HG03354 (cell line): ENCODE measurements at regions not wholly inside any gene's neighbourhood (a gene's known extent, or its start where the extent isn't known, plus 50 kb on each side); places are given as distances from the start of the nearest gene placed in this dataset.

Experiments
- ATAC-seq: cut with Tn5 transposase; IDR thresholded peaks from one replicate; pipeline ENCODE4 v1.9.1; 2021; ENCODE audit warnings: mild to moderate bottlenecking; ENCODE audit not compliant: unreplicated experiment, poor library complexity, severe bottlenecking

DNA sequence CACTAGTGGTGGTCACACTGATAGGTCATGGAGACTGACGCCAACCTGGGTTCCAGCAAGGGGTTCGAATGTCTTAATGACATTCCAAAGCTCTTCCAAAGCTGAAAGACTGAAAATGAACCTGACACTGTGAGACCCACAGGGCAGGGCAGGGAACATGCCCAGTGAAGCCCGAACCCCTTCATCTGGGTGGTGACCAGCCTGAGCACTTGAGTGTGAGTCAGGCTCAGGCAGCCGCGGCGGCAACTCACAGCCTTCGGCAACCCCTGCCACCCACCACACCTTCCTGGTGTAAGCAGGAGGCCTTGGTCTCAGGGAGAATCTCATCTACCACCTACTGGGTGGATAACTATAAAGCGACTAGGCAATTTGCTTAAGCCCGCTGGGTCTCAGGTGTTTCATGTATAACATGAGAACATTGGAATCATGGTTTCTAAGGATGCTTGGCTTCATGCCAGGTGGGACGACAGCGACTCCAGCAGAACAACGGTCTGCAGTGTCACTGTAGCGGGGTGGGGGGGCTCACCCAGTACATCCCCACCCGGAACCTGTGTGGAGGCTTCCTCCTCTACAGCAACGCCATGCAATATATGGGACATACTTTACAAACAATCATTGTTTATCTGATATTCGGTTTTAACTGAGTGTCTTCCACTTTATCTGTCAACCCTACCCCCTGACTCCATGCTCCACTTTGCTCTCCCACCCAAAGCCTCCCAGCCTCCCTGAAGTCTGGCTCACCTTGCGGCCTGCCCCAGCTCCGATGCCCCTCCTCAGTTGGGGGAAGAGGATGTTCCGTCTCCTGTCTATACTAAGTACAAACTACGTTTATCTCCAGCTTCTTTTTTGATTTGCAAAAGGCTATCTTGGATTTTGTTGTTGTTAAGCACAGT lies 125.0 kb upstream of the MEF2A start:
- ATAC-seq, result no peak

DNA sequence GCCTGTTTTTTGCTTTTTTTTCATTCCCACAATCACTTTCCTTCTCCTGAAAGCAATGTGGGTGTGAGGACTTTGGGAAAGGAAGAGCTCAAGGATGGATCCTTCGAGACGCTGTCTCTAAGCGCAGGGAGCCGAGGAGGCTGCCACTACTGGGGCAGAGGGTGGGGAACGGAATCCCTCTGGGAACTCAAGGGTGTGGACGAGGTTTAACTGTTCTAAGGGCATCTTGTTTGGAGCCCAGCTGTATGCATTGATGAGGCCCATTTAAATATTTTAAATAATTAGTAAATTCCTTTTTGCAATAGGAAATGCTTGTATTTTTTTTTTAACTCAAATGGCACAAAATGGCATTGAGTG lies 124.4 kb upstream of the MEF2A start:
- ATAC-seq, result no peak

DNA sequence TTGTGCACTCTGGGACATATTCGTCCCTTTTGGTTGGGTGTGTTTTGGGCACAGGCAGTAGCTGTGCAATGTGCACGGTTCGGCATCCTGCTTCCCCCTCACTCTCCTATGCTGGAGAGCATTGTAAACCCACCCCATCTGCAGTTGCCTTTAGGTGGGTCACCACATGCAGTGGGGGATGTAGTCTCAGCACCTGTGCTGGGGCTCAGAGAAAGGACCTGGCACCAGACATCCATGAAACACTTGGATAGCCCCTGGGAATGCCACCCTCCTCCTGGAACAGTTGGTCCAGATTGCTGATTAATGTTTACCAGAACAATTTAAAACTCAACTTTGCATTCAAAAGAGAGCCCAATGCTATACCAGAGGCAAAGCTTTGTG lies 123.9 kb upstream of the MEF2A start:
- ATAC-seq, result no peak

DNA sequence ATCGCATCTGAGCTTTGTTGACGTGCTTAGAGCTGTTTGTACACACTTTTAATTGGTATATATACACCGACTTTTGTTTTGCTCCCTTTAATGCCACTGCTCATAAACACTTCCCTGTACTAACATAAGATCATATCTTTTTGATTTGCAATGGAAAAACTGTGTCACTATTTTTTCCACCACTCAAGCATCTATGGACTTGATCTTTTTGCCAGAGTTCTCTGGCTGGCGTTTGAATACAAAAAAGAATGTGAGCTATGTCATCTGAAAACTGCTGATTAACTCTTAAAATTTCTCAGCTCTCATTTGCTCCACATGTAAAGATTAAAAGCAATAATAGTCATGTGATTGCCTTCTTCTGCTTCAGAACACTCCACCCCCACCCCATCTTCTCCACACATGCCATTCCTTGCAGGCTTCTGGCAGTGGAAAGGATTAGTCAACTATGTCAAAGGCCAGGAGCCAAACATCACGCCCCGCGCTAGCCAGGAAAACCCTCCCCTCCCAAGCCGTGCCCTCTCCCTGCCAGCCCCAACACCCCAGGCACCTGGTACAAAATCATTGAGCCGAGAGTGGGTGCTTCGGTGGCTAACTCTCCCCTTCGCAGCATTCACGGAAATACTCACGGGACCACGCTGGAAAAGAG lies 123.4 kb upstream of the MEF2A start:
- no peak for ATAC-seq

DNA sequence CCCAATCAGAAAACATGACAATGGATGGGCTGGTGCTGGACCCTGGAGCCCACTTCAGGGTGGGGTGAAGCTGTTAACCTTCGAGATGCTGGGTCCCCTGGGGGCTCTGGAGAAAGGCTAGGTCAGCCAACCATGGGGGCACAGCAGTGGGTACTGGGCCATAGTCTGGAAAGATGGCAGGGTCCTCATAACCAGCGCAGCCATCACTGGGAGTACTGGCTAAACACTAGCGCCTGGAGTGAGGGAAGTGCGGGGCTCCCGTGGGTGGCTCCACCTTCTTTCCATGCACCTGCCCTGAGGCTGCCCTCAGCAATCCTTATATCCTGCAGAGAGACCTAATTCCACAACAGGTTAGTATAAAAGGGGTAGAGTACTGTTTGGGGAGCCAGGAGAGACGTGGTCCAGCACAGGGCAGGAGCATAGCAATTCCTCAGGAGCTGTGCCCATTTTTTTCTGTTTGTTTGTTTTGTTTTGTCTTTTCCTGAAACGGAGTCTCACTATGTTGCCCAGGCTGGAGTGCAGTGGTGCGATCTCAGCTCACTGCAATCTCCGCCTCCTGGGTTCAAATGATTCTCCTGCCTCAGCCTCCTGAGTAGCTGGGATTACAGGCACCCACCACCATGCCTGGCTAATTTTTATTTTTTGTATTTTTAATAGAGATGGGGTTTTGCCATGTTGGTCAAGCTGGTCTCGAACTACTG lies 122.6 kb upstream of the MEF2A start:
- no peak for ATAC-seq

DNA sequence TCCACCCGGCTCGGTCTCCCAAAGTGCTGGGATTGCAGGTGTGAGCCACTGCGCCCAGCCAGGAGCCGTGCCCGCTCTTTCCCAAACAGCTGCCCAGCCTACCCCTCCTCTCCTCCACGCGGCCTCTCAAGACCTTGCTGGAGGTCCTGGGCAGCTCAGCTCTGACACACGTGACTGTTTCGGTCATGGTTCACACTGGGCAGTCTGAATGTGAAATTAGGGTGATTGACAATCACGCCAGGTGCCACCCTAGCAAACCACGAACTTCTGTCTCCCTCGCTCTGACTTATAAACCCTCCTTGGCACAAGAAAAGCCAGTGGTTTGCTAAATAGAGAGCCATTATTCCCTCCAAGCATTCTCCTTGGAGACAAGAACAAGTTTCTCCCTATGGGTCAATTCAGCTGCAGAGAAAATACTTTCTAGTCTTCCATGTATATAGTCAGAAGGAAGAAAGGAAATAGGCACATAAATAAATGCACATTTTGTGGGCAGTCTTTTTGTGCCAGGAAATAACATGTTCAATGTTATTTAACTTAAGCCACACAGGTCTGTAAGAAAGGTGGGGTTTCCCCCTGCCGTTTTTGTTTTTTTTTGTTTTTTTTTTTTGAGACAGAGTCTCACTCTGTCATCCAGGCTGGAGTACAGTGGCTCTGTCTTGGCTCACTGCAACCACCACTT lies 121.9 kb upstream of the MEF2A start:
- ATAC-seq, result no peak

DNA sequence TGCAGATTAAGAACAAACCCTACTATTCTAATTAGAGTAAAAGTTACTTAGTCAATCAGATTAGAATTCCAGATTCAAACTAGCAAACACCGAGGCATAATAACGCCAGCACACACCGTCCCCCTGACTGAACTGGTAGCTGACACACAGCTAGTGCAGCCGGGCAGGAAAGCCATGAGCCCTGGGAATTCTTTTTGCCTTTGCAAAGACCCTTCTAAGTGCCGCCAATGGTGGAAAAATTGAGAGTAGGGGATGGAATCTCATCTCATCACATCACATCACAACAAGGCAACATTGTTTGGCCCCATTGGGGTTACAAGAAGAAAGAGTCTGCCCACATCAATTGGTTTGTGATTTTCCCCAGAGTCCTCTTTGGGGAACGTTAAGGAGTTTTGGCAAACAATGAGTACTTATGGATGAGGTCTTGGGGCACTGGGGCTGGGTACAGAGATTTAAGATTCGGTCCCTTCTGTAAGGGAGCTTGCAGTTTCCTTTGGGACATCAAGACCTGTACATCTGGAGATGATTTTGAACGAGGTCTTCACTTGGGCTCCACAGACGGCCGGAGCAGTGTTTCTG lies 120.4 kb upstream of the MEF2A start:
- no peak for ATAC-seq

DNA sequence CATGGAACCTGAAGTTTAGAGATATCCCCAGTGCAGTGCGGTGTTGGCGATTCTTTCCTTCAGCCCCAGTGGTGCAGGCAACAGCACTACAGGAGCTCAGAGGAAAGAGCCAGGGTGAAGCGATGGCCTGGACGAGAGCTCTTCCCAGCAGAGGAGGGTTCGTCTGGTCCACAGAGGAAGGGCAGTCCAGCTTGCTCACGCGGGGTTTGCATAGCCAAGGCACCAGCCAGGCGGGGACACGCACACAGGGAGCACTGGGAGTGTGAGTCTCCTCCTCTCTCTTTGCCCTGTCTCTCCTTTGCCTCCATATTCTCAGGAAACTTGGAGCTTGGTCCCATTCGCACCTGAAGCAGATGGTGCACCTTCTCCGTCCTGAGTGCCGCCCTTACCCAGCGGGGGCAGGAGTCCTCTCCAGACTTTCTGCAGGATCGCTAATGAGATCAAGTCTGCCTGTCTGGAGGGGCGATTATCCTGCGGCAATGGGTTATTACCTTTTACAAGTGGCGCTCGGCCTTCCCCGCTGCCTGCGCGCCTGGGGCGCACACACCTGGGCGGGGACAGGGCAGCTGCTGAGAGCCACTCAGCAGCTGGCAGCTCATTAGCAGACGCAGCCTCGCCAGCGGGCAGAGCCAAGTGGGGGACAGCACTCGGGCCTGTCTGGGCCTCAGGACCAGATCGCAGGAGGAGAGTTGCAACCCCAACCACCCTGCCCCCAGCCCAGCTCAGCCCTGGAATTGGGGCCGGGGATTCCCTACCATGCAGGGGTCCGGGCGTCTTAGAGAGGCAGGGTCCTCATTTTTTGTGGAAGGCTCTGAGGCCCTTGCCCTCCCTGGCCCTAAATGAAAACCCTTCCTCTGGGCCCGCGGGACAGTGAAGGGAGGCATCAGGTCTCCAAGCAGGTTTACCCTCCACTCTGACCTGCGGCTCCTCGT lies 119.0 kb upstream of the MEF2A start:
- ATAC-seq, result no peak

DNA sequence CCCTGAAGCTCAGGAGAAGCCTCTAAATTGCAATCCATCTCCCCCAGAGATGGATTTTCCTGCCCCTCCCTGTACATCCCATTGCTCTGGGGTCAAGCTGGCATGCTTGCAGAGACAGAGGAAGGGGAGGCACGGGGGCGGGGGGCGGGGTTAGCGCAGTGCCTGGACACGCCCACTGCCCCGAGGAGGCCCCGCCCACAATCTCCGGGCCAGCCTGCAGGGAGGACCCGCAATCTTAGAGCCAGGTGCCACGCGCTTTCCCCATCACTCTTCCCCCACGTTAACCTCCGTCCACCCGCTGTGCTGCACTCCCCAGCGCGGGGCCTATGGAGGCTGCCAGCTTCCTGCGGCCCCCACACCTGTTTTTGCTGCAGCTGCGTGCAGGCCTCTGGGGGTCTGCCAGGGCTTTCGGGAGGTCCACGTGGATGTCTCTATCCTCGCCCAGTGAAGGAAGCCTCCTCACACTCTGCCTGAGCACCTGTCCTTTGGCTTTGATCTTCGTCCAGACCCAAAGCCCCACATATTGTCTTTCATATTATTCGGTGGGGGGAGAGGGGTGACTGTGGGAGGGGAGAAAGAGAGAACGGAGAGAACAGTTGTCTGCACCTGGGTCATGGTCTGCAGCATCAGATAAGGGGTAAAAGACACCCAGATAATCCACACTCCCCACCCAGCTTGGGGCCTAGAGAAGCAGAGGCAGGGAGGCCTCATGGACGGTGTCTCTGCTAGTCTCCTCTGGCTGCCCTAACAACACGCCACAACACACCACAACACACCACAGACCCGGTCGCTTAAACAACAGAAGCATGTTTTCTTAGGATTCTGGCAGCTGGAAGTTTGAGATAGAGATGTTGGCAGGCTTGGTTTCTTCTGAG lies 118.0 kb upstream of the MEF2A start:
- no peak for ATAC-seq

DNA sequence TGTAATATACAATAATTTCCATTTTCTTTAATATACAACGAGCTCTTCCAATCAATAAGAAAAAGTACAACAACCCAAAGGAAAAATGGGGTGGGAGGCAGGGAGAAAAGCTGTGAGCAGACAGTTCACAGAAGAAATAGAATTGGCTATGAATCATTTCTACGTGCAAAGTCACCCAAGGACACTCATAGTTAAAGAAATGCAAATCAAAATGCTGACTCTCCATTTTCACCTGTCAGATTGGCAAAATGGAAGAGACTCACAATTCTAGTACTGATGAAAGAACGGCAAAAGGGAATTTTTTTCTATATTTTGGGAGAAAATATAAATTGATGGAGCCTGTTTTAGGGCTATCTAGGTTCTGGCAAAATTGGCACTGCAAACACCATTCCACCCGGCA lies 116.3 kb upstream of the MEF2A start:
- ATAC-seq, result no peak

DNA sequence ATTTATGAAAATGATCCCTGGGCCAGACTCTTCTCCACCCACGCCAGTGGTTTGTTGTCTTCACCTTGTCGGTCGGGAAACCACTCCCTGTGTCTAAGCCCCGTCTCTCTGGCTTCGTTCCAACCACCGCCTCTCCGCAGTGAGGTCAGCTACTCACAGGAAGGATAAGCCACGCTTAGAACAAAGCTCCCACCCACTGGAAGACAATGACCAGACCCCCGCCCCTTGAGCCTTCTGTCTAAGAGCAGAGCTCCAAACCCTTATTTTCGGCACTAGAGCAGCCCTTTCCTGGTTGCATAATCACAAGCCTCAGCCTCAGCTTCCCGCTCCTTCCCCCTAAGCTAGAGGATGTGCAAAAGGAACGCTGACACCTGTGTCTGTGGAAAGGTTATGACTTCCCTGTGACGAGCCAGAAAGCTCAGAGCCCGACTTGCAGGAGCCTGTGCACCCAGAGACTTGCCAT lies 114.9 kb upstream of the MEF2A start:
- no peak for ATAC-seq

DNA sequence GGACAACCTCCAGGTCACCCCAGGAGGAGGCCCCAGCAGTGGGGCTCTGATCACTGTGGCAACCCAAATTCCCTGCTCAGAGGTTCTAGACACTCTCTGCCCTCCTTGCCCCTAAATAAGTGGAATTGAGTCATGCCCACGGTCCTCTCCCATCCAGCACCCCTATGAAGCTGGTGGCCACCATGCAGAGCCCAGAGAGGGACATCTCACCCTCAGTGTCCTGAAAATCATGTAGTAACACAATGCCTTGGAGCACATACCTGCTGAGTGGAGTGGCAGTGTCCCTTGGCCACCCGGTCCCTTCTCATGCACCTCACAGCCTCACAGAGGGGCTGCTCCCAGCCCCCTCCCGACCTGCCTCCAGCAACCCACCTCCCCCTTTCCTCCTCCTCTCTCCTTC lies 114.3 kb upstream of the MEF2A start:
- ATAC-seq, result no peak

DNA sequence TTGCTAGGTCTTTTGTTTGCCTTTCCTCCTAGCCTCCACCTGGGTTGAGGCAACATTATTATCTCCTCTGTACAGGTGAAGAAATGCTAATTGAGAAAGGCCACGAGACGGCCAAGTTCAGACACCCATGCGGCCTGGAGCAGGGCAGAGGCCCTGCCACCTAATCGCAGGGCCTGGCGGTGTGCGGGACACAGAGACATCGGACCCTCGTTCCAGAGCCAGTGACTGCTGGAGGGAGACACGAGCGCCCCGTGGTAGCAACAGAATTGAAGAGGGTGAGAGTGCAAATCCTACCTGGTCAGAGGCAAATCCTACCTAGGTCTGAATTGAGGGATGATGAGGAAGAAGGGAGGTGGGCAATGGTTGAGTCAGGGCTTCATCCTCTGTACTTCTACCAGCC lies 113.8 kb upstream of the MEF2A start:
- ATAC-seq, result no peak

DNA sequence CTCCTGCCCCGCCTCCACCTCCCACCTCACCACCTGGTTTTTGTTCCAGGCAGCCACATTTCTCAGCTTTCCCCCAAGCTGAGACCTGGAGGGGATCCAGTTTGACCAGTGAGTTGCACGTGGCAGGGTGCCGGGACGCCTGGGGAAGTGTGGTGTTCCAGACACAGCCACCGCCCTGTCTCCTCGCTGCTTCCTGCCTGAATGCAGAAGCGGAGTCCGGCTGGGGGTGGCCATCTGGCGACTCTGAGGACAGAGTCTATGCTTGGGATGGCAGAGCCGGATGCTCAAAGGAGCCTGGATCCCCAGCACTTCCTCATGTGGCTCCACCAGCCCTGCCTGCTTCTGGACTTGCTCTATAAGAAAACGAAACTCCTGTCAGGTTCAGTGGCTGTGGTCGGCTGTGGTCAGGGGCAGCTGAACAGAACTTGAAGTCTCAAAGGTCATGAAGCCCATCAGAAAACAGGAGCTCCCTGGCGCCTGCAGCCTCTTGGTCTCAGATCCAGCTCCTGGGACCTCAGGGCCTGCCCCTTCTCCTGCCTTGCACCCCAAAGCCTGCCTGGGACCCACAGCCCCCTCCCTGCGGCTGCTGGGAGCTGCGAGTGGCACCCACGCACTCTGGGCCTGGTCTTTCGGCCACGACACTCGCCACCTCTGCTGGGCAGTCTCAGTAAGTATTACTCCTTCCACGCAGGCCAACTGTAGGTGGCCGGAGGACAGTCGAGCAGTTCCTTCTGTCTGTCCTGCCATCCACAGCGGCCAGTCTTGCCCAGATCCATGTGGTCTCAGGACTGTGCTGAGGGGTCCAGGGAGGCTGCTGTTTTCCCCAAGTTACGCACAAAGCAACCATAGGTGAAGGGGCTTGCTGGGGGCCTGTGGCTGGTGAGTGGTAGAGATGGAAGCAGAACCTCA lies 112.8 kb upstream of the MEF2A start:
- ATAC-seq, result peak; percentile 91

DNA sequence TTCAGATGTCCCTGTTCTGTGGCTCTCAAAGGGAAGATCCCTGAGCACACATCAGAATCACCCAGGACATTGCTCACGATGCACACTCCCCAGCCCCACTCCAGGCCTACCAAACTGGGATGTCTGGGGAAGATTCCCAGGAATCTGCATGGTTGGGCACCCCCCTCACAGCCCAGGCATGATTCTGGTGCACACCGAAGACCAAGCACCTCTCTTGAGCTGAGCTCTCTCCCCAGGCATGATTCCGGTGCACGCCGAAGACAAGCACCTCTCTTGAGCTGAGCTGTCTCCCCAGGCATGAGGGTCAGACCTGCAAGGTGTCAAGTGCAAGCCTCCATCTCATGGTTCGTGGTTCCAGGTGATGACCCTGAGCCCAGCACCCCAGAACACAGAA lies 112.2 kb upstream of the MEF2A start:
- ATAC-seq, result no peak

DNA sequence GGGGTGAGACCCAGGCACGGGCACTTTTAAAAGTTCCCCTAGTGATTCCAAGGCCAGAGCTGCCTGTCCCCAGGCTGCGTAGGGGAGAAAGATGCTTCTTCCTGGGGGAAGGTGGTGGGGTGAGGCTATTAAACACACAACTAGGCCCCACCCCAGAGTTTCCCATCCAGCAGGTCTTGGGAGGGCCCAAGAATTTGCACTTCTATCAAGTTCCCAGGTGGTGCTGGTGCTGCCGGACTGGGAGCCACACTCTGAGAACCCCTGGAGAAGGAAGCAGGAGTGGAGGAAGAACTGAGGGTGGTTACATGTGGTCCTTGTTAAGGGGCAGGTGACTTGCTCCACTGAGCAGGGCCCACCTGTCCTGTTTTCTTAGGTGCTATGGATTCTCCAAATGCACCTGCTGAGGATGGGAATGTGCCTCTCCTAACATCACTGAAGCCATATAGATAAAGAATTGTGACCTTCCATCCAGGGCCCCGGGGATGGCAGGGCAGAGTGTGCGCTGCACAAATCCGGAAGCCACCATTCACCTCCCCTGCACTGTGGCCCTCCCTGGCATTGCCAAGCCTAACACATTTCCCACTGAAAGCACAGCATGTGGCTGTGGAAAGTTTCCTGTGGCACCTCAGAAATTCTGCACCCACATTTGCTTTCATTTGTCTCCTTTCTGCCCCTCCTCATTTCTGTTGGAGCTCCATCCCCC lies 111.5 kb upstream of the MEF2A start:
- no peak for ATAC-seq
